ENCODE measurements at regions not wholly inside any gene's neighbourhood (a gene's known extent, or its start where the extent isn't known, plus 50 kb on each side); places are given as distances from the start of the nearest gene placed in this dataset.

GRCh38 chr1:99149952-99150351 lies 114.3 kb upstream of the PLPPR4 start:
- no peak for DNase-seq
- no peak overlapping the region for H3K27ac Mint-ChIP-seq (ENCODE audit: unreplicated experiment)
- TF ChIP-seq CTCF (IDR thresholded peaks at IDR 0.05; ENCODE audit: partially characterized antibody, unreplicated experiment): no peak
- H3K4me3 Mint-ChIP-seq (ENCODE audit: unreplicated experiment): no peak overlapping the region
- no peaks in the 10 kb centered on the region for H3K27me3 Mint-ChIP-seq (ENCODE audit: unreplicated experiment)
- no peaks in the 10 kb centered on the region for H3K36me3 Mint-ChIP-seq (ENCODE audit: unreplicated experiment)
- no peaks in the 10 kb centered on the region for H3K9me3 Mint-ChIP-seq (ENCODE audit: unreplicated experiment)
- H3K4me1 Mint-ChIP-seq (ENCODE audit: low read depth, unreplicated experiment): no peaks in the 10 kb centered on the region

GRCh38 chr1:99152132-99152531 lies 112.2 kb upstream of the PLPPR4 start:
- H3K4me1 Mint-ChIP-seq (ENCODE audit: low read depth, unreplicated experiment): no peaks in the 10 kb centered on the region
- no peaks in the 10 kb centered on the region for H3K9me3 Mint-ChIP-seq (ENCODE audit: unreplicated experiment)
- H3K36me3 Mint-ChIP-seq (ENCODE audit: unreplicated experiment): no peaks in the 10 kb centered on the region
- H3K27me3 Mint-ChIP-seq (ENCODE audit: unreplicated experiment): no peaks in the 10 kb centered on the region
- H3K27ac Mint-ChIP-seq (ENCODE audit: unreplicated experiment): no peak overlapping the region
- DNase-seq: no peak
- H3K4me3 Mint-ChIP-seq (ENCODE audit: unreplicated experiment): no peak overlapping the region
- no peak for TF ChIP-seq CTCF (IDR thresholded peaks at IDR 0.05; ENCODE audit: partially characterized antibody, unreplicated experiment)

GRCh38 chr1:99163671-99164070 lies 100.6 kb upstream of the PLPPR4 start:
- TF ChIP-seq CTCF (IDR thresholded peaks at IDR 0.05; ENCODE audit: partially characterized antibody, unreplicated experiment): no peak
- no peak for DNase-seq
- Mint-ChIP-seq H3K4me3 (ENCODE audit: unreplicated experiment) (no peak overlapping the region), H3K27ac (ENCODE audit: unreplicated experiment) (no peak overlapping the region), H3K27me3 (ENCODE audit: unreplicated experiment) (peaks cover 2% of the 10 kb centered on the region), H3K36me3 (ENCODE audit: unreplicated experiment) (peaks cover 12% of the 10 kb centered on the region), H3K4me1 (ENCODE audit: low read depth, unreplicated experiment) (no peaks in the 10 kb centered on the region), H3K9me3 (ENCODE audit: unreplicated experiment) (peaks cover 2% of the 10 kb centered on the region)

- Mint-ChIP-seq H3K4me1 (ENCODE audit: low read depth, unreplicated experiment) (no peaks in the 10 kb centered on the region), H3K27me3 (ENCODE audit: unreplicated experiment) (peaks cover 2% of the 10 kb centered on the region), H3K36me3 (ENCODE audit: unreplicated experiment) (peaks cover under 1% of the 10 kb centered on the region), H3K9me3 (ENCODE audit: unreplicated experiment) (no peaks in the 10 kb centered on the region), H3K27ac (ENCODE audit: unreplicated experiment) (no peak overlapping the region), H3K4me3 (ENCODE audit: unreplicated experiment) (no peak overlapping the region)
- TF ChIP-seq CTCF (IDR thresholded peaks at IDR 0.05; ENCODE audit: partially characterized antibody, unreplicated experiment): no peak
- no peak for DNase-seq
These were observed 93.8 kb upstream of the PLPPR4 start for GRCh38 chr1:99170516-99170915.

GRCh38 chr1:99171184-99171813 lies 93.0 kb upstream of the PLPPR4 start:
- Mint-ChIP-seq H3K9me3 (ENCODE audit: unreplicated experiment) (no peaks in the 10 kb centered on the region), H3K4me3 (ENCODE audit: unreplicated experiment) (no peak overlapping the region), H3K36me3 (ENCODE audit: unreplicated experiment) (no peaks in the 10 kb centered on the region), H3K27me3 (ENCODE audit: unreplicated experiment) (no peaks in the 10 kb centered on the region), H3K4me1 (ENCODE audit: low read depth, unreplicated experiment) (no peaks in the 10 kb centered on the region), H3K27ac (ENCODE audit: unreplicated experiment) (no peak overlapping the region)
- DNase-seq: no peak
- TF ChIP-seq CTCF (IDR thresholded peaks at IDR 0.05; ENCODE audit: partially characterized antibody, unreplicated experiment): no peak
